GM12891 (cell line): ENCODE measurements at regions not wholly inside any gene's neighbourhood (a gene's known extent, or its start where the extent isn't known, plus 50 kb on each side); places are given as distances from the start of the nearest gene placed in this dataset.

Experiments used
- POLR2A ChIP-seq: IDR thresholded peaks from 2 replicates; pipeline ENCODE4 v1.6.1; 2011; ENCODE audit warnings: low read depth, low read length, control low read depth
- POLR2AphosphoS5 ChIP-seq: IDR thresholded peaks from 2 replicates; pipeline ENCODE4 v1.6.1; 2011; ENCODE audit warnings: low read depth, low read length, control low read depth
- SPI1 ChIP-seq: IDR thresholded peaks from 2 replicates; pipeline ENCODE4 v1.6.1; 2011; ENCODE audit warnings: low read depth, low read length, control low read depth

DNA sequence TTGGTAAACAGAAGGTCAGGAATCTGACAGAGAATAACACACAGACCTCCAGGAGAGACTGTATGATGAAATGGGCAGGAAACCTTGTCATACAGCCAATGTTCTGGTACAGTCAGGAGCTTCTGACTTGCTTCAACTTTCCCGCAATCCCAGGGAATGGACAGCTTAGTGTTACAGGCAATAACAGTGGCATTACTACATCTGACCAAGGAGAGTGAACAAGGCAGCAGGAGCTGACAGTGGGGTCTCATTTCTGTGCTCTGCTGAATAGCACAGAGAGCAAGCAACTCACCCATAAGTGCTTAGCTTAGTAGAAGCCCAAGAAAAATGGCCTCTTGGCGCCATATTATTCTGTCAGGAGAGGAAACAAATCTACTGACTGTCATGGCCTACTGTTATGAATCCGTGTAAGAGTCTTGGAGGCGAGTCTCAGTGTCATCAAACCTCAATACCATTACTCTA, 186.2 kb upstream of the MTPN start:
- no peak for TF ChIP-seq POLR2AphosphoS5
- TF ChIP-seq POLR2A: no peak
- TF ChIP-seq SPI1: no peak
